ENCODE measurements at regions not wholly inside any gene's neighbourhood (a gene's known extent, or its start where the extent isn't known, plus 50 kb on each side); places are given as distances from the start of the nearest gene placed in this dataset.
A peak's percentile ranks its signal among the peaks of the same experiment; 100 is the strongest.

GRCh38 chr2:113838744-113839444 lies 51.0 kb upstream of the ACTR3 start:
- intact Hi-C loops (cut with micrococcal nuclease) (no loop called here), in situ Hi-C loops (cut with MboI) (no loop called here)
- Histone ChIP-seq H3K9me3 (replicated peaks; ENCODE audit: control insufficient read depth, insufficient read depth, low read depth, low read length) (0 out of 2 replicates have a peak, but pooled peaks cover 2% of the 10 kb centered on the region), H3K4me2 (ENCODE audit: insufficient read depth, low read length) (no peak overlapping the region), H3K27me3 (ENCODE audit: control insufficient read depth in 2 of 2, insufficient read depth in 2 of 2, low read length in 2 of 2) (no peaks in the 10 kb centered on the region), H4K20me1 (replicated peaks; ENCODE audit: control insufficient read depth, insufficient read depth, low read length) (no peaks in the 10 kb centered on the region), H3K9ac (ENCODE audit: insufficient read depth in 1 of 2, low read depth in 2 of 2, low read length in 2 of 2) (no peak overlapping the region), H3K4me1 (replicated peaks in 1 of 2; ENCODE audit: control insufficient read depth in 2 of 2, insufficient read depth in 2 of 2, low read length in 2 of 2) (peaks cover 0 to 13% of the 10 kb centered on the region in 2 experiments; a peak in 2 of 5 replicates), H3K36me3 (ENCODE audit: control insufficient read depth, insufficient read depth, low read length) (no peaks in the 10 kb centered on the region), H3K4me3 (no peak overlapping the region), H3K9me1 (ENCODE audit: control insufficient read depth, insufficient read depth, low read length) (no peaks in the 10 kb centered on the region), H2AFZ (ENCODE audit: low read depth, low read length) (no peak overlapping the region), H3K79me2 (ENCODE audit: control insufficient read depth, insufficient read depth, low read length) (no peaks in the 10 kb centered on the region), H3K27ac (ENCODE audit: extremely low read depth, low read depth, low read length) (no peak overlapping the region)
- ATAC-seq, result peak; percentile 40; the same call in 1 of the 3 replicates
- no peak for TF ChIP-seq SNIP1 (IDR thresholded peaks at IDR 0.05; ENCODE audit: low read depth)
- TF ChIP-seq ZNF280B (CRISPR knock-in tag; IDR thresholded peaks at IDR 0.05), result no peak
- no peak for TF ChIP-seq ZBTB2 (IDR thresholded peaks at IDR 0.05)
- TF ChIP-seq HNRNPUL1 (IDR thresholded peaks at IDR 0.05; ENCODE audit: low read length), result no peak
- no peak for TF ChIP-seq U2AF1 (optimal IDR thresholded peaks at IDR 0.05; ENCODE audit: low read depth, low read length)
- no peak for TF ChIP-seq FOXP1 (CRISPR knock-in tag; IDR thresholded peaks at IDR 0.05)
- TF ChIP-seq HOXB6 (CRISPR knock-in tag; IDR thresholded peaks at IDR 0.05; ENCODE audit: borderline replicate concordance), result no peak
- no peak for TF ChIP-seq NONO (IDR thresholded peaks at IDR 0.05; ENCODE audit: low read depth in 2 of 2, low read length in 1 of 2)
- no peak for TF ChIP-seq ESRRB (CRISPR knock-in tag; IDR thresholded peaks at IDR 0.05; ENCODE audit: borderline replicate concordance)
- no peak for TF ChIP-seq E4F1 (CRISPR knock-in tag; IDR thresholded peaks at IDR 0.05; ENCODE audit: borderline replicate concordance)
- TF ChIP-seq ZNF668 (CRISPR knock-in tag; IDR thresholded peaks at IDR 0.05), result no peak
- no peak for TF ChIP-seq MEF2A (IDR thresholded peaks at IDR 0.05; ENCODE audit: control insufficient read depth, low read depth, low read length)
- no peak for TF ChIP-seq ZEB2 (IDR thresholded peaks at IDR 0.05)
- no peak for FAIRE-seq
- ChIA-PET CTCF (ENCODE audit: low intra/inter-chr PET ratio) (no interaction called here), POLR2A (interaction anchor here (0.7 kb wide), 1 partner anchor 82 kb away, joined by 3 read pairs; the partner anchor contains the start of gene SLC35F5)
- no peak for DNase-seq (ENCODE audit: extremely low read depth in 1 of 4, low spot score in 3 of 4)
- WGBS (ENCODE audit: insufficient coverage, low coverage, missing lambda C conversion rate), result 46% methylated on average over 3 of the region's 3 CpGs
- no TSS peak for BruUV-seq (replicated peaks)
